ENCODE measurements at regions not wholly inside any gene's neighbourhood (a gene's known extent, or its start where the extent isn't known, plus 50 kb on each side); places are given as distances from the start of the nearest gene placed in this dataset.
"Not testable (repeated sequence)": the region's sequence is repeated elsewhere in the genome, so short reads cannot be mapped to it uniquely, and the experiment has no call there.

DNA sequence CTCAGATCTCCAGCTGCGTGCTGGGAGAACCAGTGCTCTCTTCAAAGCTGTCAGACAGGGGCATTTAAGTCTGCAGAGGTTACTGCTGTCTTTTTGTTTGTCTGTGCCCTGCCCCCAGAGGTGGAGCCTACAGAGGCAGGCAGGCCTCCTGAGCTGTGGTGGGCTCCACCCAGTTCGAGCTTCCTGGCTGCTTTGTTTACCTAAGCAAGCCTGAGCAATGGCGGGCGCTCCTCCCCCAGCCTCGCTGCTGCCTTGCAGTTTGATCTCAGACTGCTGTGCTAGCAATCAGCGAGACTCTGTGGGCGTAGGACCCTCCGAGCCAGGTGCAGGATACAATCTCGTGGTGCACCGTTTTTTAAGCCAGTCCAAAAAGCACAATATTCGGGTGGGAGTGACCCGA, 864.4 kb downstream of the GBE1 start:
- H3K4me3 ChIP-seq (ENCODE audit: low read length); H3K4me1 ChIP-seq (ENCODE audit: control insufficient read depth, insufficient read depth, low read length); H3K9ac ChIP-seq (ENCODE audit: low read depth, low read length); H3K9me3 ChIP-seq (replicated peaks; ENCODE audit: low read length); H3K27me3 ChIP-seq (ENCODE audit: control insufficient read depth, insufficient read depth, low read length); H3K36me3 ChIP-seq (ENCODE audit: insufficient read depth, low read length); H3K4me2 ChIP-seq (ENCODE audit: low read length): not testable (repeated sequence)

DNA sequence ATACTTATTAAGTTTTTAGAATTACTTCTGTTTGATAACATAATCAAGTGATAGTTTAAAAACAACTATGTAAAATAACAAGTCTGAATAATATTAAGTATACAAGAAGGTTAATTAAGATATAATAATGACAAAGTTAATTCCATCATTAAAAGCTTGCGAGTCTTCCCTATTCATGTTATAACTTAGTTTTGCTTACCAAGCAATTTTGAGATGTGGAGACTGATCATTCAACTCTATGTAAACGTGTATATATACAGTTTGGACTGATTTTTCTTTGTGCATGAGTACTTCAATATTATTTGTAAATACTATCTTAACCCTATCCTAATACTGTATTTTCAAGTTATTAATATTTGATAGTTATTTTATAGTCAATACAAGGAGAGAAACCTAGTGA, 870.9 kb downstream of the GBE1 start:
- H3K4me1 ChIP-seq (ENCODE audit: control insufficient read depth, insufficient read depth, low read length), result no peaks in the 10 kb centered on the region
- H3K36me3 ChIP-seq (ENCODE audit: insufficient read depth, low read length), result no peaks in the 10 kb centered on the region
- H3K27me3 ChIP-seq (ENCODE audit: control insufficient read depth, insufficient read depth, low read length), result no peaks in the 10 kb centered on the region
- H3K4me3 ChIP-seq (ENCODE audit: low read length), result no peak overlapping the region
- no peak overlapping the region for H3K4me2 ChIP-seq (ENCODE audit: low read length)
- H3K9me3 ChIP-seq (replicated peaks; ENCODE audit: low read length), result no peaks in the 10 kb centered on the region
- H3K9ac ChIP-seq (ENCODE audit: low read depth, low read length), result no peak overlapping the region

DNA sequence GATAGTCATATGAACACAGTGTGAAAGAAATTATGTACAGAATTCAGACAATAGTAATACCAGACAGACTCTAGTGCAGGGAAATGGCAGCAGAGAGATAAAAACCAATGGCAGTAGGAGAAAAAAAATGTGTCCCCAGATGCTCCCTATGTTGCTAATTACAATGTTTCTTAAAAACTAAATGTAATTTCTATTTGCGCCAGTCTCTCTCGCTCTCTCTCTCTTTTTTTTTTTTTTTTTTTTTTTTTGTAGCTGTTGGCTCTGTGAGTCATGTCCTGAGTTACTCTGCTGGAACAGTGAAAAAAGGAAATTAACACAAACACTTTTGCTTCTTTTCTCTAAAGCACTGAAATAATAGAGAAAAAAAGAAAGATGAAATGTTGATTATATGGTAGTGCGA, 871.9 kb downstream of the GBE1 start:
- Histone ChIP-seq H3K9me3 (replicated peaks; ENCODE audit: low read length) (no peaks in the 10 kb centered on the region), H3K4me3 (ENCODE audit: low read length) (no peak overlapping the region), H3K9ac (ENCODE audit: low read depth, low read length) (no peak overlapping the region), H3K4me2 (ENCODE audit: low read length) (no peak overlapping the region), H3K36me3 (ENCODE audit: insufficient read depth, low read length) (no peaks in the 10 kb centered on the region), H3K4me1 (ENCODE audit: control insufficient read depth, insufficient read depth, low read length) (no peaks in the 10 kb centered on the region), H3K27me3 (ENCODE audit: control insufficient read depth, insufficient read depth, low read length) (no peaks in the 10 kb centered on the region)

DNA sequence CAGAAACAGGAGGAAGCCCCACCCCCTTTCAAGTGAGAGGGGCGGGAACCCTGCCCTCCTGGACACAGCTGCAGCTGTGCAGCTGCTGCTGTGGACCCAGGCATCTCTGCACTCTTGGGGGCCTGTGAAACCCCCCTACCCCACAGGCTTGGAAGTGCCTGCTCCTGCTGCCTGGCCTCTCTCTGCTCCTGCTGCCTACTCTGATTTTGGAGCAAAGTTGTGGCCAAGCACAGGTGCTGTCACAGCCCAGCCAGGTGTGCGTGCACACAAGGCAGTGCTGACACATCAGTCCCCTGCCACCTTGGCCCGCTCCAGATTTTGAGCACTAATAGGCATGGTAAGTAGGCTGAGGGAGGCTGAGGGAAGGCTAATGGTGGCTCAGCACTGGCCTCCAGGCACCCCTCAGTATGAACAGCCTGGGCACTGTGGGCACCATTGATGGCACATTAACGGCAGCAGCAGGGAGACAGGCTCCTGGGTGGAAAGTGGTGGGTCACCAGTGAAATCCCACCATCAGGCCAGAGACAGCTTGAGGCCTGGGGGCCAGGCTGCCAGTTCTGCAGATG, 890.9 kb downstream of the GBE1 start:
- Histone ChIP-seq H3K9me3 (replicated peaks; ENCODE audit: low read length) (peaks cover 5% of the 10 kb centered on the region), H3K4me1 (ENCODE audit: control insufficient read depth, insufficient read depth, low read length) (no peaks in the 10 kb centered on the region), H3K27me3 (ENCODE audit: control insufficient read depth, insufficient read depth, low read length) (no peaks in the 10 kb centered on the region), H3K4me3 (ENCODE audit: low read length) (no peak overlapping the region), H3K36me3 (ENCODE audit: insufficient read depth, low read length) (no peaks in the 10 kb centered on the region), H3K9ac (ENCODE audit: low read depth, low read length) (no peak overlapping the region), H3K4me2 (ENCODE audit: low read length) (no peak overlapping the region)

DNA sequence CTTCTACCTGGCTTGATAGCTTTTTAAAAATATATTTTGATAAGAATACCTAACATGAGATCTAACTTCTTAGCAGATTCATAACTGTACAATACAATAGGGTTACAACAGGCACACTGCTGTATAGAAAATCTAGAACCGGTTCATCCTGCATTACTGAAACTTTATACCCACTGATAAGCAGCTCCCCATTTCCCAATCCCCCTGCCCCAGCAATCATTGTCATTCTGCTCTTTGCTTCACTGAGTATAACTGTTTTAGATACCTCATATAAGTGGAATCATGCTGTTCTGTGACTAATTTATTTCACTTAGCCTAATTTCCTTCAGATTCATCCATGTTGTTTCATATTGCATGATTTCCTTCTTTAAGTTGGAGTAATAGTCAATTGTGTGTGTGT, 906.0 kb downstream of the GBE1 start:
- H3K4me3 ChIP-seq (ENCODE audit: low read length), result no peak overlapping the region
- no peak overlapping the region for H3K9ac ChIP-seq (ENCODE audit: low read depth, low read length)
- no peaks in the 10 kb centered on the region for H3K27me3 ChIP-seq (ENCODE audit: control insufficient read depth, insufficient read depth, low read length)
- no peaks in the 10 kb centered on the region for H3K36me3 ChIP-seq (ENCODE audit: insufficient read depth, low read length)
- no peak overlapping the region for H3K4me2 ChIP-seq (ENCODE audit: low read length)
- no peaks in the 10 kb centered on the region for H3K4me1 ChIP-seq (ENCODE audit: control insufficient read depth, insufficient read depth, low read length)
- H3K9me3 ChIP-seq (replicated peaks; ENCODE audit: low read length), result no peaks in the 10 kb centered on the region

DNA sequence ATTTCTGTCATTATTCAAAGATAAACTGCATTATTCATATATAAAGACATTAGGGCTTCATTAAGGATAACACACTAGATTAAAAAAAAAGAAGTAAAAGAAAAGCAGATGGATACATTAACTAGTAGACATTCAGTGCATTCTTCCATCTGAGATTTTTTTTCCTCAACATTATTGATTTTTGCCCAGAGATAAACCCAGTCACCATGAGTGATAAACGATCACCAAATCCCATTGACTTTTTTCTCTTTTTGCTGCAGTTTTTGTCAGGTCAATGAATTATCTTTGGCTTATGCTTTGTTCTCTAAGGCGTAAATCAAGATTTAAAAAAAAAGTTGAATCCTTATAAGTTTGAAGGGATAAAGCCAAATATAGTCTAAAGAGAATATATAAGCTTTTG, 925.0 kb downstream of the GBE1 start:
- Histone ChIP-seq H3K36me3 (ENCODE audit: insufficient read depth, low read length) (no peaks in the 10 kb centered on the region), H3K4me1 (ENCODE audit: control insufficient read depth, insufficient read depth, low read length) (no peaks in the 10 kb centered on the region), H3K27me3 (ENCODE audit: control insufficient read depth, insufficient read depth, low read length) (no peaks in the 10 kb centered on the region), H3K4me3 (ENCODE audit: low read length) (no peak overlapping the region), H3K9ac (ENCODE audit: low read depth, low read length) (no peak overlapping the region), H3K9me3 (replicated peaks; ENCODE audit: low read length) (peaks cover 6% of the 10 kb centered on the region), H3K4me2 (ENCODE audit: low read length) (no peak overlapping the region)

DNA sequence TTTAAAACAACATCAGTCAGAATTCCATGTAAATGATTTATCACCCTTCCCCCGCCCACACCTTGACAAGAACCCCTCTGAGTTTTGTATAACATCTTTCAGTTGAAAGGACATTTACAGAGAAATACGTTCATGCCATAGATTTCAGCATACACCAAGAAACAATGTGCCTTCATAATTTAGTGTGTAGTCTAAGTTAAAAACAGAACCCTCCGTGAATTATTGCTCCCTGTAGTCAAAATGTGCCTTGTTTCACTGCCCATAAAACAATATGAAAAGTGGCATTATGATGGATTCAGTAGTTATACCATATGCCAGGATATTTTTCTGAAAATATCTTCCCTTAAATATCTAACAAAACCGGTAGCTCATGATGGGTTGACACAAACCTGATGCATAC, 953.9 kb downstream of the GBE1 start:
- no peak overlapping the region for H3K4me2 ChIP-seq (ENCODE audit: low read length)
- H3K27me3 ChIP-seq (ENCODE audit: control insufficient read depth, insufficient read depth, low read length), result no peaks in the 10 kb centered on the region
- no peaks in the 10 kb centered on the region for H3K36me3 ChIP-seq (ENCODE audit: insufficient read depth, low read length)
- no peak overlapping the region for H3K9ac ChIP-seq (ENCODE audit: low read depth, low read length)
- no peaks in the 10 kb centered on the region for H3K9me3 ChIP-seq (replicated peaks; ENCODE audit: low read length)
- no peak overlapping the region for H3K4me3 ChIP-seq (ENCODE audit: low read length)
- H3K4me1 ChIP-seq (ENCODE audit: control insufficient read depth, insufficient read depth, low read length), result no peaks in the 10 kb centered on the region

DNA sequence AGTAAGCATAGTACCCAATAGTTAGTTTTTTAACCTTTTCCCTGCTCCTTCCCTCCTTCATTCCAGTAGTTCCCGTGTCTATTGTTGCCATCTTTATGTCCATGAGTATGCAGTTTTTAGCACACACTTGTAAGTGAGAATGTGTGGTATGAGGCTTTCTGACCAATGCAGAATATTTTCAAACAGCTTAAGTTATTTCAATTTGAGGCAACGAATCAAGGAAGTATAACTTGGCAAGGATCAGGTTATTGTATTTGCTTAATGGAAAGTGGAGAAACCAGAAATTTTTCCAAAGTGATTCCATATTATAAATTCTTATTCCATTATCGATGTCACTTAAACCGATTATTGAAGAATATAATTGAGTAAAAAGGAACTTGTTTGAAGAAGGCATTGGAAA, 954.8 kb downstream of the GBE1 start:
- H3K27me3 ChIP-seq (ENCODE audit: control insufficient read depth, insufficient read depth, low read length), result no peaks in the 10 kb centered on the region
- no peak overlapping the region for H3K4me3 ChIP-seq (ENCODE audit: low read length)
- no peaks in the 10 kb centered on the region for H3K9me3 ChIP-seq (replicated peaks; ENCODE audit: low read length)
- H3K4me2 ChIP-seq (ENCODE audit: low read length), result no peak overlapping the region
- H3K36me3 ChIP-seq (ENCODE audit: insufficient read depth, low read length), result no peaks in the 10 kb centered on the region
- H3K4me1 ChIP-seq (ENCODE audit: control insufficient read depth, insufficient read depth, low read length), result no peaks in the 10 kb centered on the region
- H3K9ac ChIP-seq (ENCODE audit: low read depth, low read length), result no peak overlapping the region

DNA sequence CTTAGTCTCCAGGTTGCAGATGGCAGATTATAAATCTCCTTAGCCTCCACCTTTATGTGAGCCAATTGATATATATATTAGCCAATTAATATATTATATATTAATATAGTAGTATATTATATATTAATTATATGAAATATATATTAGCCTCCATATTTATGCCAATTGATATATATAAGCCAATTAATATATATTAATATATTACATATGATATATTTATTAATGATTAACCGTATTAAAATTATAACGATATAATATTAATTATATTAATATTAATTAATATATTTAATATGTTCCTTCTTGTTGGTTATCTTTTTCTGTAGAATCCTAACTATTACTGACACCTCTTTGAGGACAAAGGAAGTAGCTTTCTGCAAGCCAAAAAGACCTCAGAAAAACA, 972.5 kb downstream of the GBE1 start:
- H3K9me3 ChIP-seq (replicated peaks; ENCODE audit: low read length), result peaks cover 3% of the 10 kb centered on the region
- H3K4me2 ChIP-seq (ENCODE audit: low read length), result no peak overlapping the region
- H3K9ac ChIP-seq (ENCODE audit: low read depth, low read length), result no peak overlapping the region
- H3K4me3 ChIP-seq (ENCODE audit: low read length), result no peak overlapping the region
- no peaks in the 10 kb centered on the region for H3K36me3 ChIP-seq (ENCODE audit: insufficient read depth, low read length)
- H3K27me3 ChIP-seq (ENCODE audit: control insufficient read depth, insufficient read depth, low read length), result no peaks in the 10 kb centered on the region
- no peaks in the 10 kb centered on the region for H3K4me1 ChIP-seq (ENCODE audit: control insufficient read depth, insufficient read depth, low read length)

DNA sequence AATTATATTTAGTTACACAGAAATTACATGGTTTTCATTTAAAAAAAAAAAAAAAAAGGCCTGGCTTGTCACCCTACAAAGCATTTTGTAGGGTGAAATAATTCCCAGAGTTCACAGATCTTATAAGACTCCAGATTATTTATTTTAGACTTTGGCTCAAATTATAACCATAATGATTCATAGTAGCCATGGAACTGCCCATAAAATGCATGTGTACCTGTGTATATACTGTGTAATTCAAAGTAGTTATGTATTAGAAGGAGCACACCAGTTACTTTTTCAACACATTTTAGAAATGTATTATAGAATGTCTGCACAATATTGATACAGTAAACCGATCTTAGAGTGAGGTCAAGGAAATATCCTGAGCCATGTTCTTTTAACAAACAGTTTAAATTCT, 975.6 kb downstream of the GBE1 start:
- Histone ChIP-seq H3K4me1 (ENCODE audit: control insufficient read depth, insufficient read depth, low read length) (no peaks in the 10 kb centered on the region), H3K9ac (ENCODE audit: low read depth, low read length) (no peak overlapping the region), H3K4me3 (ENCODE audit: low read length) (no peak overlapping the region), H3K27me3 (ENCODE audit: control insufficient read depth, insufficient read depth, low read length) (no peaks in the 10 kb centered on the region), H3K9me3 (replicated peaks; ENCODE audit: low read length) (no peaks in the 10 kb centered on the region), H3K36me3 (ENCODE audit: insufficient read depth, low read length) (no peaks in the 10 kb centered on the region), H3K4me2 (ENCODE audit: low read length) (no peak overlapping the region)

DNA sequence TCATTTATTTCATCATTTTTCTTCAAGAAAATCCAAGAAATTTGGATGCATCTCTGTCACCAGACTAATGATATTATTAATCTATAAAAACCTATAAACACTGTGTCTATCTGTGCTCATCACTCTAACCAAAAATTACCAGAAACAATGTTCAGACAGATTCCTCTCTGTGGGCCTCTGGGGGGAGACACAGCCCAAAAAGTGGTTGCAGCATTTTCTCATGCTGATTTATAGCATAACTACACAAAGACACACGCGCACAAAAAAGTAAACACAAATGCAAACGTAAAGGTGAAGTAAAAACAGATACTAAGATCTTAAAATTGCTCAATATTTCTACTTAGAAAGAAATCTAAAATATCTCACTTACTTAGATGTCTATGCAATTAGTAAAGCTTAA, 976.0 kb downstream of the GBE1 start:
- Histone ChIP-seq H3K4me2 (ENCODE audit: low read length) (no peak overlapping the region), H3K9me3 (replicated peaks; ENCODE audit: low read length) (no peaks in the 10 kb centered on the region), H3K4me1 (ENCODE audit: control insufficient read depth, insufficient read depth, low read length) (no peaks in the 10 kb centered on the region), H3K36me3 (ENCODE audit: insufficient read depth, low read length) (no peaks in the 10 kb centered on the region), H3K27me3 (ENCODE audit: control insufficient read depth, insufficient read depth, low read length) (no peaks in the 10 kb centered on the region), H3K9ac (ENCODE audit: low read depth, low read length) (no peak overlapping the region), H3K4me3 (ENCODE audit: low read length) (no peak overlapping the region)

DNA sequence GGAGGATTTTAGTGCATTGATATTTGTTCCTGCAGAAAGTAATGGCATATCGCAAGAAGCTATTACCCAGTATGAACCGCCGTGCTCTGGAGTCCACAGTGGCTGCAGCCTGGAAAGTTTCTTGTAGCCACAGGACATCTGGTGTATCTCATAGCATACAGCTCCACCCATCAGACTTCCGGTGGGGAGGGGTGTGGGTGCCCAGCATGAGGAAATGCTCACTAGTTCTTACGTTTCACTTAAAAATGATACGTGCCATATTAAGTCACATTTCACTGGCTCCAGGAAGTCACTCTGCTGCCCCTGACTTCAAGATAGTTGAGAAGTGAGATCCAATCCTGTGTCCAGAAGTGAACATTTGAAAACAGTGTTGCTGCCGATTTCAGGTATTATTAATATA, 990.4 kb downstream of the GBE1 start:
- Histone ChIP-seq H3K4me3 (ENCODE audit: low read length) (peak overlapping the region; percentile 42), H3K4me1 (ENCODE audit: control insufficient read depth, insufficient read depth, low read length) (no peaks in the 10 kb centered on the region), H3K9me3 (replicated peaks; ENCODE audit: low read length) (no peaks in the 10 kb centered on the region), H3K9ac (ENCODE audit: low read depth, low read length) (no peak overlapping the region), H3K27me3 (ENCODE audit: control insufficient read depth, insufficient read depth, low read length) (no peaks in the 10 kb centered on the region), H3K36me3 (ENCODE audit: insufficient read depth, low read length) (no peaks in the 10 kb centered on the region), H3K4me2 (ENCODE audit: low read length) (no peak overlapping the region)

All from skeletal muscle satellite cell (primary cell).